GM18858 (cell line): ENCODE measurements at regions not wholly inside any gene's neighbourhood (a gene's known extent, or its start where the extent isn't known, plus 50 kb on each side); places are given as distances from the start of the nearest gene placed in this dataset.
"Not testable (repeated sequence)": the region's sequence is repeated elsewhere in the genome, so short reads cannot be mapped to it uniquely, and the experiment has no call there.

Source experiments
- ATAC-seq: cut with Tn5 transposase; IDR thresholded peaks from one replicate; pipeline ENCODE4 v1.9.1; 2021; ENCODE audit not compliant: unreplicated experiment

DNA sequence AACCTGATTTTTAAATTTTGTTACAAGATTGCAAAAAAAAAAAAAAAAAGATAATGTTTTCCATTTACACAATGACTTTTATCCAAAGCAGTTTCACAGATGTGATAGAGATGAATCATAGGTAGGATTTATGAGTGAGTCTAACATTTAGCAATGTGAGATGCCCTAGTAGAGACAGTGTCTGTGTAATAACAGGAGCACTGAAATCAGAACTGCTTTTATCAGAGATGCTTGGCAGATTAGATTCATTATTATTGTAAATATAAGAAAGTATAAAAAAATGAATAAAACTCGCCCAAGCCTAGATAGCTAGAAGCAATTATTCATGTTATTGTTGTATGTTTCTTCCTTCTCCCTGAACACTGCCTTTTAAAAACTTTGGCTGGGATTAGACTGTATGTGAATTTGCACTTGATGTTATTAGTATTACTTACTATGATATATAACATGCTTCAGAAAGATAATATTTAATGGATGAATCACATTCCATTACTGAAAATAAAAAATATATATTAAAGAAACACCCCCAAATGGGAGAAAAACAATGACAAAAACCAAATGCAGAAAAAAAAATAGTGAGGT lies 567.3 kb upstream of the KLF4 start:
- no peak for ATAC-seq

DNA sequence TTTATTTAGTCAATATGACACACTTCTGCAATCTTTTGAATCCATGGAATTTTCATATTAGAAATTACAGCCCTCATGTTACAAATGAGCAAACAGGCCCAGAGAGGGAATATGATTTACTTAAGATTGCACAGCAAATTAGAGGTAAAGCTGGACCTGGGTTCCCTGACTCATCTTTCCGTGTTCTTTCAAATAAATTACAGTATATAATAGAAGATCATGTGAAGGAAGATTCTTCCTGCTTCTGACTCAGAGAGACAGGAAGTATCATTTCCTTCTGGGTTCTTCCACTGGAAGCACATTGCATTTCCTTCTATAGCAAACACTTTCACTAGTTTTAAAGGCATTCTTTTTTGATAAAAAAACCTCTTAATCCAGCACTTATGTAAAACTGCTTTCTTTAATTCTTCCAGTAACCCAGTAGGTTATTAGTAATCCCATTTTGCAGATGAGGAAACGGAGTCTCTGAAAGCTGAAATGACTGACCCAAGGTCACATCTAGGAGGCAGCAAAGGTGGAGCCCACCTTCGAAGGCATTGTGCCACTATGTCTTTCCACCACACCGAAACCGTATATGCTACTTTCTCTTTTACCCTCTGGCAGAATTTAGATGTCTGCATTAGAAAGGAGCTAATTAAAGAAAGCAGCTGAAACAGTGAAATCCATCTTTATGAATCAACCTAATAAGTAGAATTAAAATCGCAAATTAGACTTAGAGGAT lies 566.7 kb upstream of the KLF4 start:
- ATAC-seq: no peak

DNA sequence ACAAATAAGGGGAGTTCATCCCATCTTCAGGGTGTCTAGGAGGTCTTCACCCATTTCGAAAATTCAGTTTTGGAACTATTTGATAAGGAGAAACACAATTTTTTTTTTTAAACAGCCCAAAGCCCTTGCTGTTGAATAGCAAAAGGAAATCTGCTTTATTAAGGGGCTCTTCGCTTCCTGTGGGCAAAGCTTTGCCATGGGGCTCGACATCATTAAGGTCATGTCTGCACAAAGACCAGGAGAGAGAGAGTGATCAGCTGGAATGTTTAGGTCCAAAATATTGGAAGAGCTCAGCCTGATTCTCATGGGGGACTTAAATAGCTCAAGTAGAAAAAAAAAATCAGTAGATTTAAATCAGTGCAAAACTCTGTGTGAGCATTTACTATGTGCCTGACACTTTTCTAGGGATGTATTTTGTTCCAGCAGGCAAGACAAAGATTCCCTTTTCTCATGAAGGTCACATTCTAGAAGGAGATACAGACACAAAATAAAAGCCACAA lies 564.6 kb upstream of the KLF4 start:
- no peak for ATAC-seq

DNA sequence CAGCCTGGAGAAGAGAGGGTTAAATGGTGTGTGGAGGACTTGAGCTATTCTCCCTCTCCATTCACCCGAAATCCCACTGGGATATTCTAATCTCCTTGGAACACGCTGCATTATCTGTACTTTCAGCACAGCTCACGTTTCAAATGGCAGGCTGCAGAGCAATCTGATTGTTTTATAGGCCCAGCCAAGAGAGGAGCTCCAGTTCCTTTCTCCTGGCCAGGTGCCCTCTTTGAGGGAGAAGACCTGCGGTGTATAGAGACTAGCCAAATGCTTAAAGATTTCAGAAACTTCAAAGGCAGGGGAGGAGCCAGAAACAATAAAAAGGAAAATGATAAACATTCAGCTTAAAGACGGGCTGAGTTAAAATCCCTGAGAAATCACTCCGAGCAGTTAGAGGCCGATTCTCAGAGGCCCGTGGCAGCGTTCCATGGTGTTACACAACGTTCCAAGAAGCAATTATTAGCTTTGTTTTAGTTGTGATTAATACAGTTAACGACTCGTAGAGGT lies 564.0 kb upstream of the KLF4 start:
- no peak for ATAC-seq

DNA sequence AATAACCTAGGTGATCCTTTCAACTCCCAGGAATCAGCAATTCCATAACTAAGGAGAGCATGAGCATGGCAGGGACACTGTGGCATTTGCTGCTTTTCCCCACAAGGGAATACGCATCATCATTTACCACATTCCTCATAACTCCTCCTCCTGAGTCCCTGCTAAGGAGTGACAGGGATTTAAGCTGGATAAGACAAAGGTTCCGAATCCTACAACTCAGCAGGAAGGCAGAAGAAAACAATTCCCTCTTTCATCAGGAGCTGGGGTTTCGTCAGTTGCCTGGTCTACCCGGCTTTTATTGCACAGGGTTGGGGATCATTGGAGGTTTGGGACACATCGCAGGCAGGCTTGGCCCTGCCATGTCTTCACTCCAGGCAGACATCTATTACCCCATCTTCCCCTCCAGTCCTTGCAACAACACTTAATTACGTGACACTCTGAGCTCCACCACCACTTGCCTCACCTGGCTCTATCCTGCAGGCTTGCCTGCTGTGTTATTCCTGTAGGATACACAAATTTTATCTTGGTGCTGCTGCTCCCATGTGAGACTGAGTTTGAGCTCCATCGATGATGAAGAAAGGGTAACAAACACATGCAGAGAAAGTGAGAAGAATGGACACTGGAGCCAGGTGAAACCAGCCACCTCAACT lies 563.0 kb upstream of the KLF4 start:
- ATAC-seq: no peak

DNA sequence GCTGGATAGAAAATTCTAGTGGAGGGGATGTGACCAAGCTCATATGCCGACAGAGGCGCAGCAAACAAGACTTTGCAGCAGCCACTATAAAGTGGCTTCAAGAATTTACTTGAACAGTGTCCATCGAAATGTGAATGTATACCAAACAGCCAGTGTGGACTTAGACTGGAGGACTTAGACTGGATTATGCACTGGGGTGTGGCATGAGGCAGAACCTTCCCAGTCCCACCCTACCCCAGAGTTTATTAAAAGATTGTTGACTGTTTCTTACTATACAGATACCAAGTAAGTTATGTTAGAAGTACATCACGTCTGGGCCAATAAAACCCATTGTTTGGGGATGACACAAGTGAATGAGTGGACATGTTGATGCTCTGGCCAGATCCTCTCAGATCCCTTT lies 561.3 kb upstream of the KLF4 start:
- no peak for ATAC-seq

DNA sequence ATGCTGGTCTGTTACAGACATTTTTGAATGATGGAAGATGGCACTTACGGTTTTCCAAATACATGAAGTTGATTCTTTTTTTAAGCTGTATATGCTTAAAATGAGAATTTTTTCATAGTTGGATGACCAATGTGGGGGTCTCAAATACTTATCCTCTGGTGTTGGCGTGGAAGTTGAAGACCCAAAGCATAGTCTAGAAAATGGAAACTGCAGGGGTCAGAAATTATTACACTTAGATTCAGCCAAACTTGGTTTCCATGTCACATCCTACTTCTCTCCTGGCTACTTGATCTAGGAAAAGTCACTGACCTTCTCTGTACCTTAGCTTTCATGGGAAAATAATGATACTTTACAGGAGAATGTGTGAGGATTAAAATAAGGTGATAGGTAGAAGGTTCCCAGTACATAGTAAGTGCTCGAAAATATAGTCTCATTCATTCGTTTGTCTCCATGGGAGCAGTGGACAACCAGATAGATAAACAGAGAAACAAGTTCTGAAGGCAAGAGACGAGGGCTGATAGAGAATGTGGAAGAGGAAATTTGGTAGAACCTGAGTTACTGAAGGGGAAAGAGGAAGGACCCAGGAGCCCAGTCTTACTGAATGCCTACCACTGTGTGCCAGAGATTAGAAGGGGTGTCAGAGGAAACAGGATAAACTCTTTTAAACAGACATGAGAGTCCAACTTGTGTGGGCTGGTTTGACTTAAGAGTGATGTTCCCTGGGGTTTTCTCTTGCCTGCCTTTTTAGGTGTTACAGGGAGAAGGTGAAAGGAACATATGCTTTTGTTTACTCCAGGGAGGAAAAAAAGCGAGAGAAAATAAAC lies 560.3 kb upstream of the KLF4 start:
- ATAC-seq: no peak

DNA sequence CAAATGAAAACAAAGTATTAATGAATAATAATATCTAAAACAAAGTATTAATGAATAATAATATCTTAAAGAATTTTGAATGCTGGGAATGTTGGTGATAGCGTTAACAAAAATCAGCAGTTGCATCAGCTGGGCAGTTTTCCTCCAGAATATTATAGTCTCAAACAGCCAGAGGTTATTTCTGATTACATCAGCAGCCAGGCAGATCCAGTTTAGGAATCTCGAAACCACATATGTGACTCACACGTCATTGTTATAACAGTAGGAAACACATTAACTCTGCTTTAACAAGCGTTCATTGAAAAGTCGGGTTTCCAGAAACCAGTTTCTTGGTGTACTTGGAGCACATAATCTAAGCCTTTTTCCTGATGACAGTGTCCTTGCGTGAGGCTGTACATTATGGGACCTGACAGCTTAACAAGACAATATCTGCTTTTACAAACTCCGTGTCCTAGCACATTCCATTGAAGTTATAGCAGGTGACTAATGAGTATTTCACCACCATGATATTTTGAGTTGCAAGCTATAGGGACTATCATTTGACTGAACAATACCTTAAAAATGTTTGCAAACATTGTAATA lies 559.5 kb upstream of the KLF4 start:
- no peak for ATAC-seq

DNA sequence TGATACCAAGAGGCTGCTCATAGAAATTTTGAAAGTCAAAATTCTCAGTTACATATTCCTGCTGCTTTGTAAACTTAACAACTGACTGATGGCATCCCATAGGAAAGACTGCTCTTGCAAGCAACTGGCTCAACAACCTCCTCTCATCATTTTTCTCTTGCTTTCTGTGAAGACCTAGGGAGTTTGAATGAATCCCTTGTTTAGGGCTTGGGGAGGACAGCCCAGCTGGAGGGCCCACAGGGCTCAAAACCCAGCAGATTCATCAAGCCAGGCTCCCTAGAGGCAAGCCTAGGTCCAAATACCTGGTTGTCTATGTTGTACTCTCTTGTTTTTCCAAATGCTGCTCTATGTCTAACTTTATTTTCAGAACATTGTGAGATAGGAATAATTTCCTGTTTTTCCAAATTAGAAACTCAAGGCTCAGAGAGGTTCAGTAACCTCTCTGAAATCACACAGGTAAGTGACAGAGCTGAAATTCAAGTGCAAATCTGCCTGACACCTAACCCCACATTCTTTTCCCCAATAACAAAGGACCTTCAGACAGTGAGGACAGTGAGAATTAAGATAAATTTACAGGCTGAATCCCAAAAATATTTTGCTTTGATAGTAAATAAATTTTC lies 558.9 kb upstream of the KLF4 start:
- no peak for ATAC-seq

DNA sequence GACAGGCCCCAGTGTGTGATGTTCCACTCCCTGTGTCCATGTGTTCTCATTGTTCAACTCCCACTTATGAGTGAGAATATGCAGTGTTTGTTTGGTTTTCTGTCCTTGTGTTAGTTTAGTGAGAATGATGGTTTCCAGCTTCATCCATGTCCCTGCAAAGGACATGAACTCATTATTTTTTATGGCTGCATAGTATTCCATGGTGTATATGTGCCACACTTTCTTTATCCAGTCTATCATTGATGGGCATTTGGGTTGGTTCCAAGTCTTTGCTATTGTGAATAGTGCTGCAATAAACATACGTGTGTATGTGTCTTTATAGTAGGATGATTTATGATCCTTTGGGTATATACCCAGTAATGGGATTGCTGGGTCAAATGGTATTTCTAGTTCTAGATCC lies 558.2 kb upstream of the KLF4 start:
- ATAC-seq: not testable (repeated sequence)

DNA sequence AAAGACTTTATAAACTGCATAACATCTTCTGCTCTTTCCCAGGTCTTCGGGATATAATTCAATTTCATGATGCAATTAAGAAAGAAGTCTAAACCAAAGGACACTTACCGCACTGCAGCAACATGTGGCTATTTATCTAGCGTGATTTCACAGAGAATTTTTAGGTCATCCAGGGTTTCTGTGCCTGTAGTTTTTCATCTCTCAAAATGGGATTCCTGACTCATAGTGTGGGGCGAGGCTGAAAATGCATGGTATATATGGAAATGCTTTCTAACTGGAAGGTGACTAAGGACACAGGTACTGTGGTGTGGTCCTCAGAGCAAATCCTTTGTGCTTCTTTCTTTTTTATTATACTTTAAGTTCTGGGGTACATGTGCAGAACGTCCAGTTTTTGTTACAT lies 557.7 kb upstream of the KLF4 start:
- no peak for ATAC-seq

DNA sequence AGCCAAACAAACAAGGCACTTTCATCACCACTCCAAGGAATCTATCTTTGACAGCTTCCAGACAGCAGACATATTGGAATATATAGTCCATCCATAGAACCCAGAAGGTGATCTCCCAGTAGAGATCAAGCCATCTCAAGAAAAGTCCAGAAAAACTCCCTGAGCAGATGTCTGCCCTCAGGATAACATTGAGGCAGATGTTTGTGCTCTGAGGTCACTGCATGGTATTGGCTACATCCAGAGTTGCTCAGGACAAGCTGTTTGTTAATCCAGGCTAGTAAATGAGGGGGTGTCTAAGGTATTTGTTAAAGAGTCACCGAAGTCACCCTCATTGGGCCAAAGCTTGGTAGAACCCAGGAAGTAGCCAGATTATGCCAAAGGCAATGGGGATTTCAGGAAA lies 556.3 kb upstream of the KLF4 start:
- no peak for ATAC-seq

DNA sequence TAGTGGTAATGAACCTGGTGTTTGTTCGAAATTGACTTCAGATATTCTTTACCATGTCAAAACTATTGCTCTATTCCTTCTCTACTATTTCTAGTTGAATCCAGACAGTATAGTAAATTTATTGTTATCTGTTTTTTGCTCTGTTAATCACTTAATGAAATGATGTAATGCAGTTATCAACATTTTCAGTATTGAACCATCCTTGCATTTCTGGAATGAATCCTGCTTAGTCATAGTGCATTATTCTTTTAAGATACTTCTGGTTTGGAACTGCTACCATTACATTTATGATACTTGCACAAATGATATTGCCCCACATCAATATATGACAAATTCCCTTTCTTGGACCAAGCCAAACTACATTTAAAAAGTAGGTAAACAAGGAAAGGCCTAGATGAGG lies 554.0 kb upstream of the KLF4 start:
- ATAC-seq: no peak

DNA sequence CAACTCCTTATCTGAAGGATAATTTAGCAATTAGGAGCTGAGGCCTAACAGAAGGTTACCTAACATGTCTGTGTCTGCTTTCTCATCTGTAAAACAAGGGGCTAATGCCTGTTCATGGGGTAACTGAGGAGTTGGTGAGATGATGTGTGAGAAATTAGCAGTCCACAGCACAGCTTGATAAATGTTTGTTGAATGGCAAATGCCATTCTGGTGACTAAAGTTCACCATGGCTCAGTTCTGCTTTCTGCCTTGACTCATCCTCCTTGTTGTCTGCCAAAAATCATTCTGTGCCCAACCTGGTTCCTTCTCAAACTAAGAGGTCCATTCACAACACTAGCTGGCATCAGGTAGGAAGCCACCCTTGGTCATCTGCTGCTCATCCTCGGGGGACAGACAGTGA lies 552.0 kb upstream of the KLF4 start:
- ATAC-seq: no peak

DNA sequence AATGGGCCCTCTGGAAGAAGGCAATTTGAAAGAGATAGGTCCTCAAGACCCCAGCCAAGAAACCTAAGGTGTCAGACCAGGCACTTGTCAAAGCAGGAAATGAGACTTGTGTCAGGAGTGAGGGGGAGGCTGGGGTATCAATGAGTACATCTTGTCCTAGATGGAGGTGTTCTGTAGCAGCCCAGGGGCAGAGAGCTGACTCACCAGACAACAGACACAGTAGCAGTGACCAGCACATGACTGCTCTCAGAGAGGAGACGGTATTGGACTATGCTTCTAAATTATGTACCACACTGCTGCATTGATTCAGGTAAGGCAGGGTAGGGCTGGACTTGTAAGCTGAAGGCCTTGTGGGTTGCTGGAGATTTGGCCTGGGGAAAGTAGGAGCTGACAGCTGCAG lies 551.2 kb upstream of the KLF4 start:
- no peak for ATAC-seq

DNA sequence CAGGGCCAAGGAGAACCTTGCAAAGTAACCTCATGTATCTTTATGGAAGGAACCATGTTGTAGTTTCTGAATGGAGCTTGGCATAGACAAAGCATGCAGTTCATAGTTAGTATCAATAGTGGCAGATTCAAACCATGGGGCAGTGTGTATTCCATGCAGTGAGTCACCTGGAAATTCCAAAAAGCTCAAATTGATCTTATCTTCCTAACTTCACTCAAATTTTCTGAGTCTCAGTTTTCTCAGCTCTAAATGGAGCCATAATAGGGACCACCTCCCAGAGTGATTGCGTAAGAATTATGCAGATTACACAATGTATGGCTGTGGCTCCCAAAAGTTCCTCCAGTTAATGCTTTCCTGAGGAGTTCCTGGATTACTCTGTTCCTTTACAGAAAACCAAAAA lies 549.9 kb upstream of the KLF4 start:
- ATAC-seq: no peak

DNA sequence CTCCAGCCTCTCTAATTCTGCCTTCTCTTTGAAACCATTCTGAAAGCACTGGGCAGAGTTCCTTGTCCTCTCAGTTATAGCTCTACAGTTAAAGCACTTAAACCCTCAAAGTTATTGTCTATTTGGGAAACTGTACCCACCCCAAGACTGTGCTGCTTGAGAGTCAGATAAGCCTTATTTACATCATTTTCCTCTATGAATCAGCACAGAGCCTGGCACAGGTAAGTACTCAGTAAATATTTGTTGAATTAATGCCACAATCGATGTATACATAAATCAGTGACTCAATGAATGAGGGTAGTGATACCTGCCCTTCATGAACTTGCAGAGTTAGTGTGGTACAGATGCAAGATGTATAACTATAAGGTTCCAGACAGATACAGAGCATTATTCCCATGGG lies 549.4 kb upstream of the KLF4 start:
- ATAC-seq: no peak

DNA sequence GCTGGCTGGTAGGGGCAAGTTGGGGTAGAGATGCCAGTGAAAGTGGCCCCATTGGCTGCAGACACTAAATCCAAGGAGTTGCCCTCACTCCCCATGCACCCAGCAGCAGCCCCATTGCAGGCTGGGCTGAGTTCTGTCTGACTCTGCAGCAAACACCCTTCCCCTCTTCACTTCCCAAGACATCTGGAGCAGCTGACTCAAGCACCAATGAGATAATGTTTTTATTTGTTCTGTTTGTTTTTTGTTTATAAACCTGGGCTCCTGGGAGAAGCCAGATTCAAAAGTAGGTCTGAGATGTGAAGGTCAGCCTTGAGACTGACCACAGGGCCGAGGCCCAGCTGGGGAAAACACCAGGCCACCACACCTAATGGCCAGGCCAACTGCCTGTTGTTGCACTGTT lies 545.9 kb upstream of the KLF4 start:
- no peak for ATAC-seq

DNA sequence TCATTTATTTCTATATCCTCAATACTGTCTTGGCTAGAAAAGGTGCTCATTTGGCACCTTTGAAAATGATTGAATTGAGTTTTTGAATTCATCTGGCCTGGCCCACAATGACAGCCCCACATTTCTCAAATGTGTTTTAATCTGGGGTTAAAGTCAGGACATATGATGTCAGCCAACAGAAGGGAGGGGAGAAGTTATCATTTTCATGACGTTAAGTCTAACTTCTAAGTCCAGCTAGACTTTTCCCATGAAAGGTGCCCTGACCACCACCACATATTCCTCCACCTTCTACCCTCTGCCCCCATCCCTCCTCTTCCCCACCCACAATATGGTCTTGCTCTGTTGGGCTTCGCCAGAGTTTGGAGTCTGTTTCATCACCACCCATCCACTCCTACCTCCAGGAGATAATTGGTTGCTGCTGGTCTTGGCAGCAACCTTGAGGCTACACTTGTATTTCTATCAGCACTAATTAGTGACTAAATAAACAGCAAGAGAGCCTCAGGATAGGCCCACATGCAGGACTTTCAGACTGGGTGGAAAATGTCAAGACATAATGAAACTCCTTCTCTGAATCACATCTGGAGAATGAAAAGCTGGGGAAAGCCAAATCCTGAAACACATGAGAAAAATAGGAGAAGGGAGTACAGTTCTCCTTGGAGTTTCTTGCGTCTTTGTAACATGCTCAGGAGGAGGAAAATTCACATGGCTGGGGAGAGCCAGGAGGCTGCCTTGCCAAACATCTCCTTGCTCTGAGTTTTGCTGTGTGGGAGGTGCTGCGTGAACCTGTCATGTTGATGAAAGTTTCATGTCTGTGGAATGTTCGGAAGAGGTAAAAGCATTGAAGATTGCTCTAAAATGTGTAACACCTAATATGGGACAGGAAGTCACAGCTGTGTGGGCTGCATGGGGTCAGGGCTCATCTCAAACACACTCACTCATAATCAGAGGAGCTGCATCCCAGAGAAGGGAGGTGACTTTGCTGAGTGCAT lies 544.7 kb upstream of the KLF4 start:
- no peak for ATAC-seq
